ENCODE measurements at regions not wholly inside any gene's neighbourhood (a gene's known extent, or its start where the extent isn't known, plus 50 kb on each side); places are given as distances from the start of the nearest gene placed in this dataset.

- Histone ChIP-seq H3K9me3 (no peaks in the 10 kb centered on the region), H3K4me3 (ENCODE audit: control insufficient read depth in 1 of 2, extremely low read depth in 1 of 2, low read length in 1 of 2) (no peak overlapping the region), H3K27me3 (replicated peaks in 1 of 2; ENCODE audit: control insufficient read depth in 2 of 2, extremely low read depth in 1 of 2, insufficient read depth in 2 of 2, low read length in 1 of 2) (no peaks in the 10 kb centered on the region), H3K36me3 (ENCODE audit: control insufficient read depth in 2 of 2, extremely low read depth in 1 of 2, insufficient read depth in 1 of 2, low read length in 1 of 2) (no peaks in the 10 kb centered on the region), H3K27ac (ENCODE audit: low read length) (no peak overlapping the region), H3K4me1 (ENCODE audit: control insufficient read depth in 1 of 2, extremely low read depth in 1 of 2, insufficient read depth in 2 of 2, low read length in 2 of 2) (peaks cover 13 to 19% of the 10 kb centered on the region in 2 experiments)
- peaks cover 43 to 46% (median 44%) of the 10 kb centered on the region in 3 donors for H3K4me1 Mint-ChIP-seq
- ChIA-PET CTCF (no interaction called here), POLR2A (interaction anchor here in 1 of 2 donors (0.5 to 0.7 kb wide), 2 partner anchors 11 to 205 kb away, joined by 4 to 7 read pairs; no protein-coding TSS in a partner anchor)
- no peaks in the 10 kb centered on the region for H3K27me3 Mint-ChIP-seq
- WGBS (ENCODE audit: insufficient coverage), result 100% methylated on average over 1 of the region's 5 CpGs
- no peak overlapping the region for H3K4me3 Mint-ChIP-seq
- H3K9me3 Mint-ChIP-seq, result no peaks in the 10 kb centered on the region
- H3K36me3 Mint-ChIP-seq, result no peaks in the 10 kb centered on the region
- H3K27ac Mint-ChIP-seq, result peak overlapping the region; percentile 46 to 62
- ATAC-seq (replicated peaks in 1 of 4) (no peak), DNase-seq (no peak)
Measured at GRCh38 chr6:26231006-26231587, 133.9 kb upstream of the BTN3A2 start.

DNA sequence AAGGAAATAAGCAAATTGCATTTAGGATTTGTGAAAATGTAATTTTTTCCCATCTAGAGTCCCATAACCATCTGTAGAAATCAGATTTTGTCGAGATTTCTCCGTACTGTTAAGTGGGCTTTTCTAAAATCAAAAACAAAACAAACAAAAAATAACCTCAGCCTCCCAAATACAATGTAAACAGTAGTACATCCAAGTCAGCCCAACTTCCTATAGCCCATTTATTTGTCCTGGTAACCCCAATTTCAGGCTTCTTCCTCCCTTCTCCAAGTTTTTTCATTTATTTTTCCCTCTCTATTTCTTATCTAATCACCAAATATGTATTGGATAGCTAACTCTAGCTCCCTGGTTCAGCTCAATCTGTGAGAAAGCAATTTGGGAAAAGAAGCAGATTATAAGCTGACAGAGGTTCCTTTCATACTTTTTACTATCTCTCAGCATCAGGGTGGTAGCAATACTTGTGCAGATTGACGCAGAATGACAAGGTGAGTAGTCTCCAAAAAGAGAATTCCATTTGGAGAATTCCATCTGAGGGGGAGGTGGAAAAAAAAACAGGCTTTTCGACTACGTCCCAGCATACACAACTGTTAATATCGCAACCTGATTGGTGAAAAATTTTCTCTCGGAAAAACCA is 132.6 kb upstream of the BTN3A2 start:
- Histone ChIP-seq H3K9me3 (no peaks in the 10 kb centered on the region), H3K36me3 (ENCODE audit: control insufficient read depth in 2 of 2, extremely low read depth in 1 of 2, insufficient read depth in 1 of 2, low read length in 1 of 2) (no peaks in the 10 kb centered on the region), H3K27me3 (replicated peaks in 1 of 2; ENCODE audit: control insufficient read depth in 2 of 2, extremely low read depth in 1 of 2, insufficient read depth in 2 of 2, low read length in 1 of 2) (no peaks in the 10 kb centered on the region), H3K27ac (ENCODE audit: low read length) (peak overlapping the region; percentile 95), H3K4me3 (ENCODE audit: control insufficient read depth in 1 of 2, extremely low read depth in 1 of 2, low read length in 1 of 2) (peak overlapping the region in 1 of 2 donors; percentile 88), H3K4me1 (ENCODE audit: control insufficient read depth in 1 of 2, extremely low read depth in 1 of 2, insufficient read depth in 2 of 2, low read length in 2 of 2) (peaks cover 13 to 19% of the 10 kb centered on the region in 2 experiments)
- DNase-seq (no peak), ATAC-seq (replicated peaks in 1 of 4) (no peak)
- 61% methylated on average over 3 of the region's 7 CpGs for WGBS (ENCODE audit: insufficient coverage)
- Mint-ChIP-seq H3K27ac (peak overlapping the region; percentile 96 to 100), H3K27me3 (no peaks in the 10 kb centered on the region), H3K4me3 (peak overlapping the region; percentile 87 to 96 (median 88)), H3K36me3 (no peaks in the 10 kb centered on the region), H3K4me1 (peaks cover 35 to 39% (median 39%) of the 10 kb centered on the region in 3 donors), H3K9me3 (no peaks in the 10 kb centered on the region)
- ChIA-PET POLR2A (interaction anchor here (0.7 to 6.9 kb wide), 9 partner anchors 16 to 74 kb away, joined by 3 to 199 read pairs (median 25); a partner anchor contains a TSS), CTCF (interaction anchor here in 1 of 2 donors (0.6 to 3.5 kb wide), 2 partner anchors 15 to 18 kb away, joined by 4 to 32 read pairs; a partner anchor contains a TSS)

DNA sequence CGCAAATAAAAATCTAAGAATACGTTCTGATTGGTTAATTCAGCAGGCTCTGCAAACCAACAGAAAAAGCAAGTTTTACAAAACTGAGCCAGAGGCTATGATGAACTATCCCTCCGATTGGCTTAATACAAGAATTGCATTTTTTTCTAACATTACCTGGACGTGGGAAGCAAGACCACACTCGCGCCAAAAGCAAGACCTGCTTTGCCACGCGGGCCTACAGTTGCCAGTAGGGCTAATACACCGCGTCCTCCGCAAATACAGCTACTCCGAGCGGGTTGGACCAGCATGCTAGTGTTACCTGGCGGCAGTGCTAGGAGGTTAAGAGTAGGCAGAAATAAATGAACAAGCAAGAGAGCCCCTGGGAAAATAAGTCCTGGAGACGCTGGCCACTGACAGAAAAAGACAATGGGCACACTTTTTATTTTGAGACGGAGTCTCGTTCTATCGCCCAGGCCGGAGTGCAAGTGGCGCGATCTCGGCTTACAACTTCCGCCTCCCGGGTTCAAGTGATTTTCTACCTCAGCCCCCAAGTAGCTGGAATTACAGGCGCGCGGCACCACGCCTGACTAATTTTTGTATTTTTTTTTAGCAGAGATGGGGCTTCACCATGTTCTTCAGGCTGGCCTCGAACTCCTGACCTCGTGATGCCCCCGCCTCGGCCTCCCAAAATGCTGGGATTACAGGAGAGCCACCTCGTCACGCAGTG is 131.9 kb upstream of the BTN3A2 start:
- H3K27ac ChIP-seq (ENCODE audit: low read length), result peak overlapping the region; percentile 95
- CTCF ChIA-PET, result interaction anchor here (0.6 to 5.6 kb wide), 7 partner anchors 10 to 362 kb away, joined by 3 to 46 read pairs (median 9); a partner anchor contains a TSS
- no peaks in the 10 kb centered on the region for H3K9me3 Mint-ChIP-seq
- peaks cover 13 to 19% of the 10 kb centered on the region in 2 experiments for H3K4me1 ChIP-seq (ENCODE audit: control insufficient read depth in 1 of 2, extremely low read depth in 1 of 2, insufficient read depth in 2 of 2, low read length in 2 of 2)
- peak overlapping the region; percentile 87 to 96 (median 88) for H3K4me3 Mint-ChIP-seq
- ATAC-seq (replicated peaks in 1 of 4) (peak; percentile 24 to 36 (median 26)), DNase-seq (peak in 16 of 35 experiments; percentile 19 to 61 (median 30))
- POLR2A ChIA-PET, result interaction anchor here (0.6 to 6.9 kb wide), 23 partner anchors 8 to 1660 kb away, joined by 3 to 199 read pairs (median 8); a partner anchor contains a TSS
- peak overlapping the region; percentile 96 to 100 for H3K27ac Mint-ChIP-seq
- 23% methylated on average over 30 of the region's 34 CpGs for WGBS (ENCODE audit: insufficient coverage)
- H3K27me3 Mint-ChIP-seq, result no peaks in the 10 kb centered on the region
- no peaks in the 10 kb centered on the region for H3K27me3 ChIP-seq (replicated peaks in 1 of 2; ENCODE audit: control insufficient read depth in 2 of 2, extremely low read depth in 1 of 2, insufficient read depth in 2 of 2, low read length in 1 of 2)
- no peaks in the 10 kb centered on the region for H3K36me3 ChIP-seq (ENCODE audit: control insufficient read depth in 2 of 2, extremely low read depth in 1 of 2, insufficient read depth in 1 of 2, low read length in 1 of 2)
- peak overlapping the region; percentile 88 to 98 for H3K4me3 ChIP-seq (ENCODE audit: control insufficient read depth in 1 of 2, extremely low read depth in 1 of 2, low read length in 1 of 2)
- H3K36me3 Mint-ChIP-seq, result no peaks in the 10 kb centered on the region
- H3K4me1 Mint-ChIP-seq, result peaks cover 35 to 39% (median 39%) of the 10 kb centered on the region in 3 donors
- no peaks in the 10 kb centered on the region for H3K9me3 ChIP-seq

GRCh38 chr6:26233649-26234420 is 131.2 kb upstream of the BTN3A2 start:
- H3K36me3 Mint-ChIP-seq, result no peaks in the 10 kb centered on the region
- 0% methylated on average over 28 of the region's 32 CpGs for WGBS (ENCODE audit: insufficient coverage)
- H3K4me1 ChIP-seq (ENCODE audit: control insufficient read depth in 1 of 2, extremely low read depth in 1 of 2, insufficient read depth in 2 of 2, low read length in 2 of 2), result peaks cover 13 to 19% of the 10 kb centered on the region in 2 experiments
- no peaks in the 10 kb centered on the region for H3K9me3 ChIP-seq
- POLR2A ChIA-PET, result interaction anchor here (0.5 to 6.9 kb wide), 45 partner anchors 9 to 1659 kb away, joined by 3 to 199 read pairs (median 5); a partner anchor contains a TSS
- peak overlapping the region; percentile 96 to 100 for H3K27ac Mint-ChIP-seq
- H3K27me3 ChIP-seq (replicated peaks in 1 of 2; ENCODE audit: control insufficient read depth in 2 of 2, extremely low read depth in 1 of 2, insufficient read depth in 2 of 2, low read length in 1 of 2), result no peaks in the 10 kb centered on the region
- peak overlapping the region; percentile 88 to 98 for H3K4me3 ChIP-seq (ENCODE audit: control insufficient read depth in 1 of 2, extremely low read depth in 1 of 2, low read length in 1 of 2)
- ATAC-seq (replicated peaks in 1 of 4) (peak; percentile 62 to 66 (median 65)), DNase-seq (peak; percentile 53 to 84 (median 76))
- no peaks in the 10 kb centered on the region for H3K27me3 Mint-ChIP-seq
- peaks cover 33 to 39% (median 39%) of the 10 kb centered on the region in 3 donors for H3K4me1 Mint-ChIP-seq
- H3K9me3 Mint-ChIP-seq, result no peaks in the 10 kb centered on the region
- peak overlapping the region; percentile 95 for H3K27ac ChIP-seq (ENCODE audit: low read length)
- peak overlapping the region; percentile 87 to 96 (median 88) for H3K4me3 Mint-ChIP-seq
- CTCF ChIA-PET, result interaction anchor here (0.6 to 5.6 kb wide), 13 partner anchors 10 to 361 kb away, joined by 3 to 46 read pairs (median 5); a partner anchor contains a TSS
- no peaks in the 10 kb centered on the region for H3K36me3 ChIP-seq (ENCODE audit: control insufficient read depth in 2 of 2, extremely low read depth in 1 of 2, insufficient read depth in 1 of 2, low read length in 1 of 2)

DNA sequence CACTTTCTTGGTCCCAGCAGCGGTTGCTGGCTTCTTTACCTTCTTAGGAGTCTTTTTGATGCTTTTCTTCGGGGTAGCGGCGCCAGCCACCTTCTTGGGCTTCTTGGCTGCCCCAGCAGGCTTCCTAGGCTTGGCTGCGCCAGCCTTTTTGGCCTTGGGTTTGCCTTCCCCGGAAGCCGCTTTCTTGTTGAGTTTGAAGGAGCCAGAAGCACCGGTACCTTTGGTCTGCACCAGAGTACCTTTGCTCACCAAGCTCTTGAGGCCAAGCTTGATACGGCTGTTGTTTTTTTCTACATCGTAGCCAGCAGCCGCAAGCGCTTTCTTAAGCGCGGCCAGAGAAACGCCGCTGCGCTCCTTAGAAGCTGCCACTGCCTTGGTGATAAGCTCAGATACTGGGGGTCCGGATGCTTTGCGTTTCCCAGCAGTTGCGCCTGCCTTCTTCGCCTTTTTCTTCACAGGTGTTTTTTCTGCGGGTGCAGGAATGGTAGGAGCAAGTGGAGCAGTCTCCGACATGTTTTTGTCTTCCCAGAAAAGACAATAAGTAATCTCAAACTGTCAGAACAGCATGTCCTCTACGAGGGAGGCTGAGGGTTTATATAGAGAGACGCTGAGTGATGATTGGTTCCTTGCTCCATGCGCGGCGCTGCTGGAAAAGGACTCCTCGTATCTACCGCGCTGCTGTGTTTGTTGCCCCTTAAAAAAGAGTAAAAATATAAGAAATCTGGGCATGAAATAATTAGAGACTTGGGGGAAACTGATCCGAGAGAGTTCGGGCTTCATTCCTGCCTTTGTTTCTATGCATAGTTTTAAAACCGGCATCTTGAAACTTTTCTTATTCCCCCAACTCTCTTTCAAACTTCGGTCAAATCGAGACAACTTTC is 130.3 kb upstream of the BTN3A2 start:
- WGBS (ENCODE audit: insufficient coverage), result under 1% methylated on average over 23 of the region's 36 CpGs
- POLR2A ChIA-PET, result interaction anchor here (0.5 to 6.9 kb wide), 39 partner anchors 10 to 899 kb away, joined by 3 to 199 read pairs (median 6); a partner anchor contains a TSS
- DNase-seq (peak; percentile 52 to 83 (median 66)), ATAC-seq (replicated peaks in 1 of 4) (peak; percentile 66 to 78 (median 76))
- H3K36me3 ChIP-seq (ENCODE audit: control insufficient read depth in 2 of 2, extremely low read depth in 1 of 2, insufficient read depth in 1 of 2, low read length in 1 of 2), result no peaks in the 10 kb centered on the region
- H3K9me3 Mint-ChIP-seq, result no peaks in the 10 kb centered on the region
- H3K4me1 Mint-ChIP-seq, result peaks cover 32 to 39% (median 36%) of the 10 kb centered on the region in 3 donors
- peak overlapping the region; percentile 88 to 98 for H3K4me3 ChIP-seq (ENCODE audit: control insufficient read depth in 1 of 2, extremely low read depth in 1 of 2, low read length in 1 of 2)
- no peaks in the 10 kb centered on the region for H3K27me3 ChIP-seq (replicated peaks in 1 of 2; ENCODE audit: control insufficient read depth in 2 of 2, extremely low read depth in 1 of 2, insufficient read depth in 2 of 2, low read length in 1 of 2)
- peak overlapping the region; percentile 87 to 96 (median 88) for H3K4me3 Mint-ChIP-seq
- CTCF ChIA-PET, result interaction anchor here (0.6 to 5.6 kb wide), 12 partner anchors 11 to 73 kb away, joined by 3 to 46 read pairs (median 8); a partner anchor contains a TSS
- H3K9me3 ChIP-seq, result no peaks in the 10 kb centered on the region
- H3K36me3 Mint-ChIP-seq, result no peaks in the 10 kb centered on the region
- peaks cover 13 to 19% of the 10 kb centered on the region in 2 experiments for H3K4me1 ChIP-seq (ENCODE audit: control insufficient read depth in 1 of 2, extremely low read depth in 1 of 2, insufficient read depth in 2 of 2, low read length in 2 of 2)
- H3K27me3 Mint-ChIP-seq, result no peaks in the 10 kb centered on the region
- peak overlapping the region; percentile 96 to 100 for H3K27ac Mint-ChIP-seq
- H3K27ac ChIP-seq (ENCODE audit: low read length), result peak overlapping the region; percentile 95
